ENCODE measurements at regions not wholly inside any gene's neighbourhood (a gene's known extent, or its start where the extent isn't known, plus 50 kb on each side); places are given as distances from the start of the nearest gene placed in this dataset.

DNA sequence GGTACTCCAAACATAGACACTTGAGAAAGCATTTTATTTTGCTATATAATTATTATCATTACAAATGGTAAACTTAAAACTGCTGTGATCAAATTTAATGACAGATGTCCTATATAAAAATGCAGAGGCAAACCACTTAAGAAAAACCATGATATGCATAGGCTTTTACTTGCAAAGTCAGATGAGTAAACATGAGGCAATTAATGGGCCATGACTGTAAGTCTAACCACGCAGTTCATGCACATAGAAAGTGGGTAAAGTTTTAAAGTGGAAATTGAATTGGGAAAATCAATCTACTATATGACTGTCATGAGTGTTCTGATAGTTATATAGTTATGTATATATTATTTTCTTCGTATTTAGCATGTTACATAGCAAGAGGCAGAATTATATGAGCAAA, 219.2 kb downstream of the PTPRC start:
- DNase-seq, result no peak
- Histone ChIP-seq H3K27ac (no peak overlapping the region), H3K27me3 (no peaks in the 10 kb centered on the region), H3K36me3 (no peaks in the 10 kb centered on the region), H3K4me1 (no peaks in the 10 kb centered on the region), H3K4me3 (no peak overlapping the region), H3K9me3 (no peaks in the 10 kb centered on the region)
- TF ChIP-seq, protein P1, sequence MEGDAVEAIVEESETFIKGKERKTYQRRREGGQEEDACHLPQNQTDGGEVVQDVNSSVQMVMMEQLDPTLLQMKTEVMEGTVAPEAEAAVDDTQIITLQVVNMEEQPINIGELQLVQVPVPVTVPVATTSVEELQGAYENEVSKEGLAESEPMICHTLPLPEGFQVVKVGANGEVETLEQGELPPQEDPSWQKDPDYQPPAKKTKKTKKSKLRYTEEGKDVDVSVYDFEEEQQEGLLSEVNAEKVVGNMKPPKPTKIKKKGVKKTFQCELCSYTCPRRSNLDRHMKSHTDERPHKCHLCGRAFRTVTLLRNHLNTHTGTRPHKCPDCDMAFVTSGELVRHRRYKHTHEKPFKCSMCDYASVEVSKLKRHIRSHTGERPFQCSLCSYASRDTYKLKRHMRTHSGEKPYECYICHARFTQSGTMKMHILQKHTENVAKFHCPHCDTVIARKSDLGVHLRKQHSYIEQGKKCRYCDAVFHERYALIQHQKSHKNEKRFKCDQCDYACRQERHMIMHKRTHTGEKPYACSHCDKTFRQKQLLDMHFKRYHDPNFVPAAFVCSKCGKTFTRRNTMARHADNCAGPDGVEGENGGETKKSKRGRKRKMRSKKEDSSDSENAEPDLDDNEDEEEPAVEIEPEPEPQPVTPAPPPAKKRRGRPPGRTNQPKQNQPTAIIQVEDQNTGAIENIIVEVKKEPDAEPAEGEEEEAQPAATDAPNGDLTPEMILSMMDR (IDR thresholded peaks at IDR 0.05), result no peak
- TF ChIP-seq POLR2A (IDR thresholded peaks at IDR 0.05), result no peak
- intact Hi-C loops (cut with DNase I), result no loop called here
- WGBS, 2 donors, result 55 to 74% methylated on average over 2 of the region's 2 CpGs

DNA sequence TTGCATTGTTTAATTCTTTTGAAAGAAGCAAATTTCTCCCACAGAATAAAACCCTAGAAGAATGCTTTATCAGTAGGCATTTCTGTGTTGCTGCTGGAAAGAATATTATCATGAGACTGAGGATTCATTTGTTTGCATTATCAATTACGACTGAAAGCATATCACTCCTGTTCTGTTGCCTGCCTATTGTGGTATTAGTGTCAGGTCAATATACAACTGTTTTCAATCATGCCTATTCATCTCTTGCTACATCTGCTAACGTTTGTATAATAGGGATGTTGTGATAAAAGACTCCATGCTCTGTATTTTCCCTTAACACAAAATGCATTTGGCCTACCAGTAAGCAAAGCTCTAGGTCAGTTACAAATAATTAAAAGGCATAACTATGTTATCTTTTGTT, 221.5 kb downstream of the PTPRC start:
- Histone ChIP-seq H3K9me3 (no peaks in the 10 kb centered on the region), H3K4me3 (no peak overlapping the region), H3K4me1 (no peaks in the 10 kb centered on the region), H3K27ac (no peak overlapping the region), H3K36me3 (no peaks in the 10 kb centered on the region), H3K27me3 (no peaks in the 10 kb centered on the region)
- no peak for TF ChIP-seq POLR2A (IDR thresholded peaks at IDR 0.05)
- TF ChIP-seq, protein P1 (IDR thresholded peaks at IDR 0.05), result no peak
- DNase-seq, result no peak
- WGBS, 2 donors, result 43 to 58% methylated on average over 2 of the region's 2 CpGs
- intact Hi-C loops (cut with DNase I), result no loop called here

DNA sequence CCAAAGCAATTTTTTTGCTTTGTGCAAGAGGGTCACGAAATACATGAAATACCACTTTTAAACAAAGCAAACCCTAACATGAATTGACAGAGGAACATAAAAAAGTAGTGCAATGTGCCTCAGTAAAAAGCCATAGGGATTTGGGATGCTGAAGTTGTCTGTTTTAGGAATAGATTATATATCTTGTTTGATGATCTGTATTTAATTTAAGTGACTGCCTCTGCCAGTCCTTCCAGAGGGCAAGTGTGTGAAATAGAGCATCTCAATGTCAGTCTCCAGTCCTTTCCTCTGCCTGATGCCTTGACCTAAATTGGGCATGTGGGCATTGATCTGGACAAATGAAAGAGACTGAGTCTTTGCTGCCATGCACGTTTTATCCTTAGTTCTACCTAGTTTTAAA, 222.8 kb downstream of the PTPRC start:
- Histone ChIP-seq H3K27me3 (no peaks in the 10 kb centered on the region), H3K4me1 (no peaks in the 10 kb centered on the region), H3K27ac (no peak overlapping the region), H3K4me3 (no peak overlapping the region), H3K36me3 (no peaks in the 10 kb centered on the region), H3K9me3 (no peaks in the 10 kb centered on the region)
- TF ChIP-seq, protein P1 (IDR thresholded peaks at IDR 0.05), result no peak
- no peak for TF ChIP-seq POLR2A (IDR thresholded peaks at IDR 0.05)
- 51 to 56% methylated on average over 2 of the region's 2 CpGs for WGBS, 2 donors
- intact Hi-C loops (cut with DNase I), result no loop called here
- DNase-seq, result no peak

DNA sequence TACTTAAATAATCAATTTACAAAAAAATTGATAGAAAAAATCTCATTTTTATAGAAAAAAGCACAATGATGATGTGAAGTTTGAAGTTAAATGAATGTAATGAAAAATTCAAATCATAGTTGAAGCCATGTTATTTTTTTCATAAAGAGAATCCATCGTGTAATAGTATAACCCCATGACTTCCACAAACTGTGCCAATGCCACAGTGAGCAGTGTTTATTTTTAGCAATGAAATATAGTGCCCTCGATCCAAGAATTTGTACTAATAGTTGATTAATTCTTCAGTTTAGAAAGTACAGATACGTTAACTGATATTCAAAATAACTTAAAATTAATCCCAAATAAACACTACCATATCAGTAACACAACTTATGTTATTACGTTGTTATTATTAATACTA, 225.9 kb downstream of the PTPRC start:
- Histone ChIP-seq H3K27me3 (no peaks in the 10 kb centered on the region), H3K27ac (no peak overlapping the region), H3K4me3 (no peak overlapping the region), H3K4me1 (no peaks in the 10 kb centered on the region), H3K9me3 (no peaks in the 10 kb centered on the region), H3K36me3 (no peaks in the 10 kb centered on the region)
- DNase-seq, result no peak
- WGBS, 2 donors, result 62 to 70% methylated on average over 4 of the region's 4 CpGs
- TF ChIP-seq, protein P1 (IDR thresholded peaks at IDR 0.05), result no peak
- TF ChIP-seq POLR2A (IDR thresholded peaks at IDR 0.05), result no peak
- intact Hi-C loops (cut with DNase I), result no loop called here

DNA sequence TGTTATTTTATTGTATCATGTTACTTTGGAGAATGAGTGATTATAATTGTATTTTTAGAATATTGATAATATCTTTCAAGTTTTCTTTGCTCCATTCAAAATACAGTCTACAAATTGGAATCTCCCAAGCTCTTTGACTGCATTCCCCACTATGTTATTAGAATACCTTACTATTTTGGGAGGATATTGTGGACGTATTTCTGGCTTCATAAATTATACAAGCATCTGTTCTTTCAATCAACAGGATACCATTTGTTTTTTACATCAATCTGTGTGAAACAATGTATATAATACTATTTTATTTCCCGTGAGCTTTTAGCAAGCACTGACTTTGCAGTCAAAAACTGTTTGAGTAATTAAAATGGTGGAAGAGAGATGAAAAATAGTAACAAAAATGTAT, 226.5 kb downstream of the PTPRC start:
- WGBS, 2 donors, result 67 to 78% methylated on average over 2 of the region's 2 CpGs
- no peak for DNase-seq
- Histone ChIP-seq H3K4me3 (no peak overlapping the region), H3K4me1 (no peaks in the 10 kb centered on the region), H3K9me3 (no peaks in the 10 kb centered on the region), H3K36me3 (no peaks in the 10 kb centered on the region), H3K27ac (no peak overlapping the region), H3K27me3 (no peaks in the 10 kb centered on the region)
- TF ChIP-seq, protein P1 (IDR thresholded peaks at IDR 0.05), result no peak
- TF ChIP-seq POLR2A (IDR thresholded peaks at IDR 0.05), result no peak
- intact Hi-C loops (cut with DNase I), result no loop called here
